COR-L47 (cell line): ENCODE measurements at regions not wholly inside any gene's neighbourhood (a gene's known extent, or its start where the extent isn't known, plus 50 kb on each side); places are given as distances from the start of the nearest gene placed in this dataset.
"Not testable (repeated sequence)": the region's sequence is repeated elsewhere in the genome, so short reads cannot be mapped to it uniquely, and the experiment has no call there.

Experiments used
- DNase-seq: peaks from one replicate; lab custom pipeline; 2025; lab: John Stamatoyannopoulos, UW

DNA sequence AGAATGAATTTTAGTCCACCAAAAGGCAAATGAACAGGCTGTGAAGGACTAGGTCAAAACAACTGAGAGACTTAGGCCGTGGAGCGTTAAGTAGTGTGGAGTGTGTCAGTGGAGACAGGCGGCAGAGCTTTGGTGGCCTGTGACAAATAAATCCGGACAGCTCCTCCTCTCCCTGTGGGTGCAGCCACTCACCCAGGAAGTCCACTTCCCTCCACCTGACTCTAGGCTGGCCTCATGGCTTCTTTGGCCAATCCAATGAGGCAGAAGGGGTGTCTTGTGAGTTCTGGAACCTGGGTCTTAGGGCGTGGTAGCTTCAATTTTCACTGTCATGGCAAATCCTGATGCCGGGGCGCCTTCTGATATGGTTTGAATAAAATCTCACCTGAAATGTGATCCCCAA lies 180.9 kb upstream of the C14orf180 start:
- DNase-seq, result no peak

DNA sequence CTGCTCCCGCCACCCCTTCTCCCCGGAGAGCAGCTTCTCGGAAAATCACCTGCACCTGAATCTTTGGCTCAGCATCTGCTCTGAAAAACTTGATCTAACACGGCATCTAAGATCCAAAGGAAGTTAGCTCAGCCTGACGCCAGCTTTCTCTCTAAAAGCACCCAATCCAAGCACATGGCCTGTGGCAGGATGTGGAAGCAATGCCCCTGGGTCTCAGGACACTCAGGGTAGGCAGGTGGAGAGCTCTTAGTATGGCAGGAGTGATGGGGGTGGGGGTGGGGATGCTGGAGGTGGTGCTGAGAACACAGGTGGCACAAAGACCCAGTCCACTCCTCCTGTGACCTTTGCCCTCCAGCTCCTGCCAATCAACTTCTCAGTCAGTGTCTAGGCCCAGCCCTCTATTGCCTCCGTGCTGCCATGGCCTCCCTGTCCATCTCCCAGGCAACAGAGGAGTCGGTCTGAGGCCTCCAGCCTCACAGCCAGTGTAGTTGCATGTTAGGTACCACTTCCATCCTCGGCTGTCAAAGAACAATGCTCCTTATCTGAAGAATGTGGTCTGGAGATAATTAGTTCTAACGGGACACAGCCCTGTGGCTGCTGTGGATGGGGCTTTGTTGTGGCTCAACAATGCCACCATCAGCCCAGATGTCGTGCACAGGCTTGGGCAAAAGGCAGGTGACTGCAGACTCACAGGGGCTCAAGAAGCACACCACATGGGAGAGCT lies 180.0 kb upstream of the C14orf180 start:
- DNase-seq, result peak; percentile 62

DNA sequence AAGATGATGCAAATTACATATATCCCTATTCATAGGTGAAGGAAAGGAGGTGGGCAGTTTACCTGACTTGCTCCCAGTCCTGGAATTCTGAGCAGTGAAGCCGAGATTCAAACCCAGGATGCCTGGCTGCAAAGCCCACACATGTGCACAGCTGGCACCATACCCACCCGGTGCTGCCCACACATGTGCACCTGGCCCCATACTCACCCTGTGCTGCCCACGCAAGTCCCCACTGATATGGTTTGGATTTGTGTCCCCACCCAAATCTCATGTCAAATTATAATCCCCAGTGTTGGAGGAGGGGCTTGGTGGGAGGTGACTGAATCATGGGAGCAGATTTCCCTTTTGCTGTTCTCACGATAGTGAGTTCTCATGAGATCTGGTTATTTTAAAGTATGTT lies 179.2 kb upstream of the C14orf180 start:
- DNase-seq, result no peak

DNA sequence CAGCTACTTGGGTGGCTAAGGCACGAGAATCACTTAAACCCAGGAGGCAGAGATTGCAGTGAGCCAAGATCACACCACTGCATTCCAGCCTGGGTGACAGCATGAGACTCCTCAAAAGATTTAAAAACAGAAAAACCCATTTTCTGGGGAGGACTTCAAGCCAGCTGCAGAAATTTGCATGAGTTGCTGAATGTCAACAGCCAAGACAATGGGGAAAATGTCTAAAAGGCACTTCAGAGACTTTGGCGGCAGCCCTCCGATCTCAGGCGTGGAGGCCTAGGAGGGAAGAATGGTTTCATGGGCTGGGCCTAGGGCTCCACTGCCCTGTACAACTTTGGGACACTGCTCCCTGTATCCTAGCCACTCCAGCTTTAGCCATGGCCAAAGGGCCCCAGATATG lies 177.8 kb upstream of the C14orf180 start:
- DNase-seq, result no peak

DNA sequence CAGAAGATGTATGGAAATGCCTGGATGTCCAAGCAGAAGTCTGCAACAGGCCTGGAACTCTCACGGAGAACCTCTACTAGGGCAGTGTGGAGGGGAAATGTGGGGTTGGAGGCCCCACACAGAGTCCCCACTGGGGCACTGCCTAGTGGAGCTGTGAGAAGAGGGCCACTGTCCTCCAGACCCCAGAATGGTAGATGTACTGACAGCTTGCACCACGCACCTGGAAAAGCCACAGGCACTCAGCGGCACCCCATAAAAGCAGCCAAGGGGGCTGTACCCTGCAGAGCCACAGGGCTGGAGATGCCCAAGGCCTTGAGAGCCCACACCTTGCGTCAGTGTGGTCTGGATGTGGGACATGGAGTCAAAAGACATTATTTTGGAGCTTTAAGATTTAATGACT lies 177.3 kb upstream of the C14orf180 start:
- not testable (repeated sequence) for DNase-seq

DNA sequence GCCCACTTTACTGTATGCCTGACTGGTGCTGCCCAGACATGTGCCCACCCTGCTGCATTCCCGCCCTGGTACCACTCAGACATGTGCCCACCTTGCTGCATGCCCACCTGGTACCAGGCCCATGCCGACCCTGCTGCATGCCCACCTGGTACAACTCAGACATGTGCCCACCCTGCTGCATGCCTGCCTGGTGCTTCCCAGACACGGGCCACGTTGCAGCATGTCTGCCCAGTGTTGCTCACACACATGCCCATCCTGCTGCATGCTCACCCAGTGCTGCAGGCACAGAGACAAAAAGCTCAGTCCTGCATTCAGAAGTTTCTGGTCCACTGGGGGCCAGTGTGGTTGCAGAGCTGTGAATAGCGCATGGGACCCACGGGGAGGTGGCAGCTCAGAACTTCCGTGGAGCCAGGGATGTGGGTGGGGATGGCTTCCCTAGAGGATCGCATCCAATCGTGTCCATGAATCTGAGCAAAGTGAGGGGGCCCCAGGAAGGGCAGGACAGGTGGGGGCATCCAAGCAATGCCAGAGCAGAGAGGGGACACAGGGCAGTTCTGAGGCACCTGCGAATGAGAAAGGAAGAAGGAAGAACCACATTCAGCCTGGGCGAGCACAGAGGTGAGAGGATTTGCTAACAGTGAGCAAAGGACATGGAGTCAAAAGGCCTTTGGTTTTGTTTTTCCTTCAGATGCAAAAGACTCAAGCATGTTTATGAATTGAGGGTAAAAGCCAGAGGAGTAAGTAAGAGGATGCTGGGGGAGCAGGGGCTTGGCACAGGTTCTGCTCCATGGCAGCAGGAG lies 175.9 kb upstream of the C14orf180 start:
- no peak for DNase-seq

DNA sequence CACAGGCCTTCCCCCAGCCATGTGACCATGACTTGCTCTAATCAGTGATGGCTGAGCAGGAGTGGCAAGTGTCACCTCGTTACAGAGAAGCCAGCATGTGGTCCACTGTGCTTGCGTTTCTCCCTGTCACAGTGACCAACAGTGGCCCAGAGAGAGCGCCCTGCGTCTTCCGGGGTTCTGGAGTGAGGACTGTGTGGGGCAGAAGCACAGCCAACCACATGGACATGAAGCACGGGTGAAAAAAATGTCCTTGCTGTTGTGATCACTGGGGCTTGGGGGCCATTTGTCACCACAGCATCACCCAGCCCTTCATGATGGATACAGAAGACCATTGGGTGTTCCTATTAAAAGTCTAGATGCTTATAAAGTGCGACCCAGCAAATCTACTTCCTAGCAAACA lies 174.6 kb upstream of the C14orf180 start:
- no peak for DNase-seq

DNA sequence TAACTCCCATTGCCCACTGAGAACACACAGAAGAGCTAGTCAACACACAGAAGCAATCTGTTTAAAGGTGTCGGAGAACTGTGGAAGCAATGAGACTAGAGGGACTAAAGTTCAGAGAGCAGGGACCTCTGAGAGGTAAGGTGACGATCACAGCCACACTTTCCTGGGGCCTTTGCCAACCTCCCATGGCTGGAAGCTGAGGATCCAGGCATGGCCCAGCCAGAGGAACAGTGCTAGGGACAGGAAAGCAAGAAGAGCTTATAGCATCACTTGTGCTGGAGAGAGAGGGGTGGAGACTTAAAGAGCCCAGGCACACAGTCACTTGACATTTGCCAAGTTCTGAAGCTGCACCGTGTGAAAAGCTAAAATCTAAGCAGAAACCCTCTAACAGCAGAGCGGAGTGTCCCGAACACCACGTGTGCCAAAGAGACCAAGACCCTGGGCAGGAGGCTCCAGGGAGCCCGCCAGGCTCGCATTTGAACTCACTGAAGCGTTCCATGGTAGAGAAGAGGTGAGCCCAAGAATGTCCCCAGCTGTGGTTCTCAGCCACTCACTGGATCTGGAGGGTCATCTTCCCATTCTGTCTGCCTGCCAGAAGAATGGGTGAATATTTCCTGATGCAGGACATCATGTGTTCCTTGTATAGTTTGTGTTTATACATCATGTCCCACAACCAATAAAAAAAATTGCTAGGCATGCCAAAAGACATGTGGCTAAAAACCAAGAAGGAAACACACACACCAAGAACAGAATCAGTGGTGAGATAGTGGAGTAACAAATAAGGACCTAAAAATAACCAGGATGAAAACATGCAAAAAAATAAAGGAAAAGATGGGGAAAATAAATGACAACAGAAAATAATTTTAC lies 174.0 kb upstream of the C14orf180 start:
- DNase-seq, result no peak

DNA sequence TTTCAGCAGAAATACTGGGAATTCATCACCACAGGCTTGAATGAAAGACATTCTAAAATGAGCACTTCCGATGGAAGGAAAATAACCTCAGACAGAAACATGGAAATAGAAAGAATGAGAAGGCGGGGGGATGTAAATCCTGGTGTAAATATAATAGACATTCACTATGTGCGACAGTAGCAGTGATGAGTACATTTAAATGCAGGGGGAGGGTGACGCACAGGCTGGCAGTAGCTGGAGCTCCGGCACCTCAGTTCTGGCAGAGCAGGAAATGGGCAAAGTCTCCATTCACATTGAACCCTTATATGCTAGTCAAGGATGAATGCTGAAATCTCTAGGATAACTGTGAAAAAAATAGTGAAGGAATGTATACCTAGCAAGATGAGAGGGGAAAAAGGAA lies 172.7 kb upstream of the C14orf180 start:
- DNase-seq, result no peak

DNA sequence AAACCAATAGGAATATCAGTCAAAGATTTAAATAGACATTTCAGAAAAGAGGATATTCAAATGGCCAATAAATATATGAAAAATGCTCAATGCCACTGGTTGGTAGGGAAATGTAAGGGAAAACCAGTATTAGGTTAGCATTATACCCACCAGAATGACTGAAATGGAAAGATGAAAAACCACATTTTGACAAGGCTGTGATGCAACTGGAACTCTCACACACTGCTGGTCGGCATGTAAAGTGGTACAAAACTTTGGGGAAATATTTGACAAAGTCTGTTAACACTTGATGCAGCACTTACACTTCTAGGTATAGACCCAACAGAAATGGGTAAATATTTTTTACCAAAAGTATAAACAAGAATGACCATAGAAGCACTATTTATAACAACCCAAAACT lies 163.2 kb upstream of the C14orf180 start:
- DNase-seq, result no peak

DNA sequence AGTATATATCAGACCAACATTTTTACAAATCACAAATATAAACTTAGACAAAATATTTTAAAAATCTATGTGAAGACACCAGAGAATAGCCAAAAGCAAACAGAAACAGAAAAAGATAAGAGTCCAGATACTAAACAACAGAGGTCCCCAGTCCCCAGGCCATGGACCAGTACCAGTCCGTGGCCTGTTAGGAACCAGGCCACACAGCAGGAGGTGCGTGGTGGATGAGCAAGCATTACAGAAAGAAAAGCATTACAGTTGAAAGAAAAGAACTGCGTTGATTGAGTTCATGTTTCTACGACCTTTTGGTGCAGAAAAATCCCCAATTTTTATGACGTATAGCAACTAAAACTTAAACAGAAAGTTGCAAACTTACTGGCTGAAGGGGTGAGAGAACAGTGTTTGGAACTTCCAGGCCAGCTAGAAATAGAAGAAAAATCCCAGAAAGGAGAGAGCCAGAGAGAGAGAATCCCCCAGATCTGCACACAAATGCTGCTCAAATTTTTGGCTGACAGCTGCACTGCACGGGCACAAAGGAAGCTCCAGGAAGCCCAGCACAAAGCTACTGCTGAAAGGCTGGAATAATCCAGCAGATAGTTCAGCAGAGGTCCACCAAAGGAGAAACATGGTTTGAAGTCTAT lies 159.6 kb upstream of the C14orf180 start:
- DNase-seq, result no peak

DNA sequence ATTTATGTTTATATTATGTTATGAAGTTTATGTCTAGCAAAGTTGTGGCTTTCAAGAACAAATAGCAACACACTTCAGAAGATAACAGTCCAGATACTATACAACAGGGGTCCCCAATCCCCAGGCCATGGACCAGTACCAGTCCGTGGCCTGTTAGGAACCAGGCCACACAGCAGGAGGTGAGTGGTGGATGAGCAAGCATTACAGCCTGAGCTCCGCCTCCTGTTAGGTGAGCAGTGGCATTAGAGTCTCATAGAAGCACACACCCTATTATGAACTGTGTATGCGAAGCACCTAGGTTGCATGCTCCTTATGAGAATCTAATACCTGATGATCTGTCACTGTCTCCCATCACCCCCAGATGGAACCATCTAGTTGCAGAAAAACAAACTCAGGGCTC lies 159.0 kb upstream of the C14orf180 start:
- DNase-seq, result not testable (repeated sequence)

DNA sequence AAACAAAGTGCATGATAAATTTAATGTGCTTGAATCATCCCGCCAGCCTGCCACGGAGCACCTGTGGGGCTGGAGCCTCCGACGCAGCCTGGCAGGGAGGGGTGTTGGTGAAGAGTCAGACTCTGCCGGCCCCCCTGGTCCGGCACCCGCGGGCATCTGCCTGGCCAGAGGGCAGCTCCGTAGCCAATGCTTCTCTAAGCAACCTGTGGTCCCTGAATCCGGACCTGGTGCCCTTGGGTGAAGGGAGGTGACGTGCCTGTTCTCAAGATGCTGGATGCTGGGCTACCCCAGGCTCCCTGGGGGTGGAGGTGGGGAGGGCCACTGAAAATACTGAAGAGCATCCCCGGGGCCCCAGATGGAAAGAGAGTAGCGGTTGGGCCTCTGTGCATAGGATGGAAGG lies 158.6 kb upstream of the C14orf180 start:
- no peak for DNase-seq

DNA sequence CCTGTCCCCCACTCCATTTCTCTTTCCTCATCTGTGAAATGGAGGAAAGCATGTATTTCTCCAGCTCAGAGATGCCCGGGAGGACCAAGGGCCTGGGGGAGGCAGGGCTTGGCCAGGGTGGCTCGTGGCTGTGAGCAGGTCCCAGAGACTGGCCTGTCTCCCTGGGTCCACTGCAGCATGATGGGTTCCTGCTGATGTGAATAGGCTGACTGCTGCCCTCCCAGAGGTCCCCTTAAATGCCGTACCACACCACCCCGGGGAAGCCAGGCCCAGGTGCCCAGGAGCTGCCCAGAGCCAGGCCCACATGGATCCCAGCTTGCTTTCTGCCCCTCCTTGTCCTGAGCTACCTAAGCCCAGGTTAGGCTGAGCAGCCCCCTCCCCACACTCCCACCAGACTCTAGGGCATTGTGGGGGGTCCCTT lies 158.2 kb upstream of the C14orf180 start:
- DNase-seq, result no peak

DNA sequence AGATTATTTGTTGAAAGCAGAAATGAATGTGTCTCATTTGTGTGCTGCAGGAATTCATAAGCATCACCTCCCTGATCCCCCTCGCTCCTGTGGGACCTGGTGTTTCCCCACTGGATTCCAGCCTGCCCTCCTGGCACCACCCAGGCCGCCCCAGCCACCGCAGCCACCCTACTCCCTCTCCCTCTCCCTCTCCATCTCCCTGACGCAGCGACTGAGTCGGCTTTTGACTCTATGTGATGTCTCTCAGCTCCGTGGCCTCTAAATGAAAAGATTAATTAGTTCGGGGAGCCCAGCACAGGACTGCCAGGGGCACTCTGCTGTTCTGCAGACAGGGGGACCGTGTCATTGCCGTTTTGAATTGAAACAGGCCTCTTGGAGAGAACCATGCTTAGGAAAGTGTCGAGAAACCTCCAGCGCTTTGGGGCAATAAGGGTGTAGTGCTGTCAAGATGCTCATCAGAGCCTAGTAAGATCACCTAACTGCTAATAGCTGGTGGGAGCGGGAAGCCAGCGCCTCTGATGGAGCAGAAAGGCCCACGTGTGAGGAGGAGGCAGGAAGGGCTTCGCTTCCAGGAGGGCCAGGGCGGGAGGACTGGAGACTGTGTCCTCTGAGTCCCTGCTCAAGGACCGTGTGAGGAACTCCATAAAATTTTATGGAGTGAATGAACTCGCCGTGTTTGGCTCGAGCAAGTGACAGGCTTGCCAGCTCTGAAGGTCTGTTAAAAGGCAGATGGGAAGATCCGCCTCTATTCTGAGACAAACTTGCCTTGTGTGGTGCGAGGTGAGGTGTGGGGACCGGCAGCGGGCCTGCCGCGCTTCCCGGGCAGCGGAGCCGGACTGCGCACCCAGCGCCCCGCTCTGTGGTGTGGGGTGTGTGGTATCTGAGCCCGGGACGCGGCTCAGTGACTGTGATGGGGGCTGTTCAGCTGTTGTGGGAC lies 157.4 kb upstream of the C14orf180 start:
- DNase-seq, result no peak

DNA sequence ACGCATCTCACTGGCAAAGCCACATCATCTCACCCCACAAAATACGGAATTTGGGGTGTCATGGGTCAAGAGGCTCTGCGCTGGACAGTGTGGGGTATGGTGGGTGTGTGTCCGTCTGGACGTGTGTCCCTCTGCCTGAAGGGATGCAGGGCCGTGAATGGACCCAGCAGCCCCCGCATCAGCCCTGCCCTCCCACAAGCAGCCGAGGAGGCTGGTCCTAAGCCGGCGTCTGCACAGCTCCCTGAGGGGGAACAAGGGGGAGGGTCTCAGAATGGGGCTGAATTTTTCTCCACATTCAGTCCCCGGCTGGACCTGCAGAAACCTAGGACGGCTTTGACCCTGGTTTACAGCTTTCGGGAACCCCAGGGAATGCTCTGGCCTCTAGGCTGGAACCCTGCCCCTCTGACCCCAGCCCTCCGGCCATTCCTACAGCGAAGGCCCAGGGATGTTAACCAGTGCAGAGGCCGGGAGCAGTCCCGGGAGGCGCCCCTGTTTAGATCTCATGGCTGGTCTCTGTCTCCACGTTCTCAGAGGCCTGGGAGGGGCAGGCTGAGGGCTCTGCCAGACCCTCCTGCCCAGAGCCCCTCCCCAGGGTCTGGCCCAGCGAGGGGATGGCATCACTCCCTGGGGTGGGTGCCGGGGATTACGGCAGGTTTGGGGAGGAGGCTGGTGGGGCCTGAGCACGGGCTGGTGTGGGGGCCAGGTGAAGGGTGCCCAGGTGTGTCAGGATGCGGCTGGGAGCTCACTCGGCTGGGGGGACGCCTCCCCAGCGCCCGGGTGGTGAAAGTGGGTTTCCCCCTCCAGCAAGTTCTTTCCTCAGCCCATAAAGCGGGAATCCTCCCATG lies 156.5 kb upstream of the C14orf180 start:
- no peak for DNase-seq

DNA sequence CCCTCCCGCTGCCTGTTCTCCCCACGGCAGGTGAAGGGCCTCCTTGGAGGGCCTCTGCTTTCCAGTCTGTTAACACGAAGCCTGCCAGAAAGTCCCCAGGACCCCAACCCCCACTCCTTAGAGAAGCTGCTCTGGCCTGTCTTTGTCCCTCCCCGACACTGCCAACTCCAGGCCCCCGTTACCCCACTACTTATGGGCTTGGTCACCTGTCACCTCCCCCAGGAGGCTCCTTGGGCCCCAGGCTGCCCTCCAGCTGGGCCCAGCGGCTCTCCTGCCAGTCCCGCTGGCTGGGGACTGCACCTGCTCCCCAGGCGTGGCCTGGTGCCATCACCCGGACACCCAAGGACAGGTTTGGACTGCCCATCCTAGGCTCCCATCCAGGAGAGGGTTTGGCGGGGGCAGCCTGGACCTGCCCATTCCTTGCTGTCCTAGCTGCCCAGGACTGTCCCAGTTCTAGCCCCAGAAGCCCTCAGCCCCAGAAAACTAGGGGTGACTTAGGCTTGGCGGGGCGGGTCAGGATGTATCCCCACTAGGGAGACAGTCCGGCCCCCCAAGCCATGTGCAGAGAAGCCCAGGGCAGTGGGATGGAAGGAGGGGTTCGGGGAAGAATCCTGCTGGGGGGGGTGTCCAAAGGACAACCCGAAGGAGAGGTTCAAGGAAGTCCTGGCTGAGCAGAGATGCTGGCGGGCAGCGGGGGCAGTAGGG lies 155.7 kb upstream of the C14orf180 start:
- peak; percentile 75 for DNase-seq

DNA sequence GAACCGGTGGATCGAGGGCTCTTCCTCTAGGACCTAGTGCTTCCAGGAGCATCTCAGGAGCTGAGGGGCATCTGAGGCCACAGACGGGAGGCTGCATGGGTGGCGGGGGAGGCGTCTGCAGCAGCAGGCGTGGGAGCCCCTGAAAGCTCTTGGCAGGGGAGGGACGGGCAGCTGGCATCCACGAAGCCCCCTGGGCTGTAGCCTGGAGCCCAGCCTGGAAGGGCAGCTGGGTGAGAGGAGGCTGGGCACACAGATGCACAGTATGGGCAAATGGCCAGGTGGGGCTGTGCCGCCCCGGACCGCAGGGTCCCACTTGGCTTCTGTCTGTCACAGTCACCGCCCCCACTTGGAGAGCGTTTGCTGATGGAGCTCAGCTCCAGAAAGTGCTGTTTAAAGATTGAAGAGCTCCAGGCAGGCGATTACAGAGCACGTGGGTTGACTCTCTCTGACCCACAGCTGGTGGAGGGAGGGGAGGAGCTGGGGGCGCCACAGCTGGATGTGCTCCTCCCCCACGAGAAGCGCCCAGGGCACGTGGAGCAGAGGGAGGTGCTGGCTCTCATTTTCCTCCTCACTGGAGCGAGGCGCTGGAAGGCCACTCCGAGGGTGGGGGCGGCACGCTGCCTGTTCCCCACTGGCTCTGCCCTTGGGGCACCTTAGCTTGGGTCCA lies 155.0 kb upstream of the C14orf180 start:
- peak; percentile 99 for DNase-seq

DNA sequence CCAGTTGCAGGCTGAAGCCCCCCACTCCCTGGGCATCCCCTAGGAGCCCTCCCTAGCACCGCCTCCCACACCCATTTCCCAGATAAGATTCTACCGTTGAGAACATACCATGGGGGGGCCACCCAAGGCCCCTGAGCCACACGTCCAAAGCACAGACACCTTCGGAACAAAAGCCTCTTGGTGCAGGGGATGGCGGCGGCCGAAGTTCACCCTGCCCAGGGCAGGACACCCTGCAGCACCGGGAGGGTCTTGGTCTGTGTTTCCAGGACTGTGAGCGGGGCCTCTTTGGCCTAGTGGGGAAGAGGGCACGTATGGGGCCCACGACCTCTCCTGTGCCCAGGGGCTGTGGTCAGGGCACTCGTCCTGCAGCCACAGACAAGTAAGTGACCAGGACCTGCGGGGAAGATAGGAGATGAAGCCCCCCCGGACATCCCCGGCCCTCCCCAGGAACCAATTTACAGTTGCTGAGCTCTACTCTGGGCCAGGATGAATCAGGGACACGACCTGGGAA lies 154.3 kb upstream of the C14orf180 start:
- DNase-seq, result no peak
